Pulmonary artery endothelial cell (primary cell): ENCODE measurements at regions not wholly inside any gene's neighbourhood (a gene's known extent, or its start where the extent isn't known, plus 50 kb on each side); places are given as distances from the start of the nearest gene placed in this dataset.

Source experiments
- DNase-seq: peaks from one replicate; pipeline ENCODE4 v3.0.0-alpha.2; 2011; ENCODE audit warnings: low read depth, low spot score

DNA sequence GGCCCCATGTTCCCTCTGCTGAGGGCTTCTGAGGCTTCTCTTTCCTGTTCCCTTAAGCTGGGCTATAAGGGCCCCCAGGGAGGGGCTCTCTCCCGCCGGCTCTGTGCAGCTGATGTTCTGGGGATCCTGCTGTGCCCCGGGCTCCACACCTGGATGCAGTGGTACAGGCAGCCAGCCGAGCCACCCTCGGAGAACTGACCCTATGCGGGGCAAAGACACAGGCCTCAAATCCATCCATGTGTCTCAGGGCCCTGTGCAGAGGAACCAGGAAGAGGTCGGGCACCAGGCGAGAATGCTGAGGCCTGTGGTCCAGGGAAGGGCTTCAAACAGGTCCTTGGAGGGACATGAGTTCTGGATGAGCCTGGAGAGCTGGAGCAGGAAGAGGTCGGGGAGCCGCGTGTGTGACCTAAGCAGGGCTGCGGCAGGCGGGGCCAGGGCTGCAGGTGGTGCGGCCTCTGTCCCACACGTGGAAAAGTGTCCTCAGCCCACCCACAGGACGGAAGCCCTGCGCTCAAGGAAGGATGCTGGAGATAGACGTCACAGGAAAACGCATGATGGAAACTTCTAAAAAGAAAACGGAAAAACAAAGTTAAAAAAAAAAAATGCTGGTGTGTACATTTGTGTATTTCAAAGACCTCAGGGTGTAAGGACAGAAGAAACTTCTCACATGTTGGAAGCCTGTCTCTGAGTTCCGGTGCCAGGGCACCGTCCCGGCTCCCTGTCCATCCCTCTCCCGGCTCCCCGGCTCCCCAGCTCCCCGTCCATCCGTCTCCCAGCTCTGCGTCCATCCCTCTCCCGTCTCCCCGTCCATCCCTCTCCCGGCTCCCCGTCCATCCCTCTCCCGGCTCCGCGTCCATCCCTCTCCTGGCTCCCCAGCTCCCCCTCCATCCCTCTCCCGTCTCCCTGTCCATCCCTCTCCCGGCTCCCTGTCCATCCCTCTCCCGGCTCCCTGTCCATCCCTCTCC is 1149.2 kb downstream of the BRD1 start:
- no peak for DNase-seq

DNA sequence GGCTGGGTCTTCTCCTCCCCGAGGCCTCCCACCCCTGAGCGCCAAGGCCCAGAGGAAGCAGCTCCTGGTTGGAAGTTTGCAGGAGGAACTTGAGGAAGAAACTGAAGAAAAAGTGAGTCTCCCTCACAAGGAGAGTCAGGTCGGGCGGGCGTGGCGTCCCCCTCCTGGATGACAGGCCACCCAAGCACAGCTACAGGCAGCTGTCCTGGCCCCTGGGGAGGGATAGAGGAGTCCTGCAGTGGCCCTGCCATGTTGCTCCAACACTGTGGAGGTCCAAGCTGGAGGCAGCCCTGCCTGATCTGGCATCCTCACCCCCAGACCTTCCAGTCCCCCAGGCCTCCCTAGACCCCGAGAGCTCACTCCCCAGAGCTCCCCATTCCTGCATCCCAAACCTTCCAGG is 1150.1 kb downstream of the BRD1 start:
- DNase-seq = no peak

DNA sequence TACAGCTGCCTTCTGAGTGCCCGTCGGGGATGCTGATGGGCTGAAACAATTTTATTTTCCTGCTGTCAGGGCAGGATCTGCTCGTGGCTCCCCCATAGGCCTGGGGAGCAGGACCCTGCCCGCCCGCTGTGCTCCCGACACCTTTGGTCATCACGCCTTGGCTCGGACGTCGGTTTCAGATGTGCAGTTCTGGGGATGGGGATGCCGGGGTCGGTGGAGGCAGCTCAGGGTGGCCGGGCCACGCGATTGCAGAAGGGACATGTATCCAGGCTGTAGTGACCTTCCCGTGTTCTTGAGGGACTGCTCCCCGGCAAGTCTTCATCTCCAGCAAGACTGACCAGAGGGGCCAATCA is 1150.5 kb downstream of the BRD1 start:
- no peak for DNase-seq

DNA sequence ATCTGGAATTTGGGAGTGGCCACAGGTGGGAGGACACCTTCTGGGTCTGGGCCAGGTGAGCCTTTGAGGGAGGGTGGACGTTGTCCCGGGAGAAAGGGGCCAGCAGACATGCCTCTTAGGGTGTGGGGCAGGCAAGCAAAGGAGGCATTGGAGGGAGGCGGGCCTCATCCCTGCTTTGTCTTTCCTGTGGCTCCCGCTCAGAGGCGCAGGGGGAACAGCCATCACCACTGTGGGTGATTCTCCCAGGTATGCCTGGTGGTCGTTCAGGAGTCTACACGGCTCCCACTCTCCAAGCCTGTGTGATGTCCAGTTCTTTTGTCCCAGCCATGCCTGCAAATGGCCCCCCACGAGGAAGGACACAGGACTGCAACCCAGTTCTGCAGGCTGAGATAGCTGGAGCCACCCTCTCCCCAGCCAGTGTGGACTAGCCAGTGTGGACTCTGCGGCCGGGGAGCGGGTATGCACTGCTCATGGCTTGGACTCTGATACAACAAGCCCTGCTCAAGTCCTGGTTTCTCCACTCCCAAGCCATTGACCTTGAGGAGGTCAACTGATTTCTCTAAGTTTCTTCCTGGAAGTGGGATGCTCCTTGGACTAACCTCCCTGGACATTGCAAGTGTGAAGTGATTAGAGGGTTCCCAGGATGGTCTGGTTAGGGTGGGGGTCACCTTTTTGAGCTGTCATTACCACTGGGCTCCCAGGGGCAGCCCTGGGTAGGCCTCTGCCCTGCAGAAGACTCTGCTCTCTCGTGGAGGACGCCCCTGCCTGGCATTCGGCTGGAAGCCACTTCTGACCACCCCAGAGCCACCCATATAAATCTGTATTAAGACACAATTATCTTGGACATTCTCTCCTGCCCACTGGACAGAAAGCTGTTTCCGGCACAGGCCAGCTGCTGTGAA is 1151.2 kb downstream of the BRD1 start:
- DNase-seq = no peak

DNA sequence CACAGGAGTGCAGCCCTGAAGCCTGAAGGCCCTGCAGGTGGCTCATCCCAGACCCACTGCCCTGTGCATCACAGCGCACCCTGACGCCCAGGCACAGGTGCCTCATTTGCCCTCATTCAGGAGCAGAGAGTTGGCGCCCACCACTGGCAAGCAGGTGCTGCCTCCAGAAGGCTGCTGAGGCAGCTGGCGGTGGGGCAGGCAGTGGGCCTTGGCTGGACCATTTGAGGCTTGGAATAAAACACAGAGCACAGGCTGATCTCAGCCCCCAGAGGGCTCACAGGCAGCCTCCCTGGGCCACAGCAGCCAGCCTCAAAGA is 1151.9 kb downstream of the BRD1 start:
- DNase-seq = no peak

DNA sequence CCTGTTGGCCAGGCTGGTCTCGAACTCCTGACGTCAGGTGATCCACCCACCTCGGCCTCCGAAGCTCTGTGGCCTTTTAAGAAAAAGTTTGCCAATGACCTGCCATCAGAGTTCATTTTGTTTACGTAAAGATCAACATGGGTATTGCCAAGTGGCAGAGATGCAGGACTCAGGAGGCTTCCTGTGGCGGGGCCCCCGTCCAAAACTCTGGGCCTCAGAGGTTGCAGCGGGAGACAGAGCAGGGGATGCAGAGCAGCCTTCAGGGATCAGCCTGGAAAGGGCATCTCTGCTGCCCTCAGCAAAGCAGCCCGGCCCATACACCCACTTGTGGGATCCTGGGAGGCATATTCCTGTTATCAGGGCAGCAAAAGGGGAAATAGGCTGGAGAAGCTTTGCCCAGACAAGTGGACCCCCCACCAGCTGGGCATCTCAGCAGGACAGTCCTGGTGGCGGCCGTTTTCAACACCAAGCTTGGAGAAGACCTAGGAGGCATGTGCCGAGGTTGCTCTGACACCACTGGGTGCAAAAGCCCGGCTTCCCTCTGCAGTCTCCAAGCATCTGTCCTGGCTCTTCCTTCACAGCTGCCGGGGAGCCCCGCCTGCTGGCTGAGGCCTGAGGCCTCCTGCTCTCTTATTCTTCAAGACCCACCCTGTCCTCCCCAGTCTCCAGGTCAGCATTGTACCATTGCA is 1152.4 kb downstream of the BRD1 start:
- DNase-seq = no peak

DNA sequence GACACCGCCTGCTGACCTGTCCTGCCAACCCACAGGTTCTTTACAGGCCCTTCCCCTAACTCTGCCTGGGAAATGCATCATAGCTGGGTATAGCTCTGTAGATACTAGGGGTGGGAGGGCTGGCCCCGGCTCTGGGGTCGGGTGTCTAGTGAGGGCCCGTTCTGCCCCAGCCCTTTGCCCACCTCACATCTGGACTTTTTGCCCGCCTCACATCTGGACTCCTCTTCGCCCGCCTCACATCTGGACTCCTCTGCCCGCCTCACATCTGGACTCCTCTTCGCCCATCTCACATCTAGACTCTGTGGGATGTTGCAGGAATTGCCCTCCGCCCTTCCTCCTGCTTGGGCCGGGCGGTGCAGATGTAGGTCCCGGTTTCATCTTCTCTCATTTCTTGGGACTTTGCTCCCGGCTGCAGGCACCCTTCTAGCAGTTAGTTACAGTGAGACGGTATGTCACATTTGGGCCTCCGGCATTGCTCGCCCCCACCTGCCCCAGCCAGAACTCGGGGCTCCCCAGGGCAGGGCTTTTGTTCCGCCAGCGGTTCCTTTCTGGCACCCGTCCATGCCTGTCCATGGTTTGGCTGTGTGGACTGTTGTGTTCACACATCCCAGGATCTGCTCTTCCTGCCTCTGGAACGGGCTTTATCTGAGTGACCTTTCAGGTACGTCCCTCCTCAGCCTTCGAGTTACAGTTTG is 1153.7 kb downstream of the BRD1 start:
- DNase-seq = no peak

DNA sequence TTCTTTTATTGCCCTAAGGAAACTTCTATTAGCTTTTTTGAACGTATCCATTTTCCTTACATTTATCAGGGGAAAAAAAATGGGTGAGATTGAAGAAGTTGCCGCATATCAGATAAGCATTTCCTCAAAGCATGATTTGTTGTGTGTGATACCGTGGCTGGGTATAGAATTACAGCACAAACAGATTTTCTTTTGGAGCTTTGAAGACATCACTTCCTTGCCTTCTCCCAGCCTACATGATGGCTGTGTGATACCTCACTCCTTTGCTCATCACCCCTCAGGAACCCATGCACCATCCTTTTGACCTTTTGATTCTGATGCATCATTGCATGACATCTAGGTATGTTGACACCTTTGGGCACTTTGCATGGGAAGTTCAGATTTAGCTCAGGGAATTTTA is 1155.3 kb downstream of the BRD1 start:
- no peak for DNase-seq

DNA sequence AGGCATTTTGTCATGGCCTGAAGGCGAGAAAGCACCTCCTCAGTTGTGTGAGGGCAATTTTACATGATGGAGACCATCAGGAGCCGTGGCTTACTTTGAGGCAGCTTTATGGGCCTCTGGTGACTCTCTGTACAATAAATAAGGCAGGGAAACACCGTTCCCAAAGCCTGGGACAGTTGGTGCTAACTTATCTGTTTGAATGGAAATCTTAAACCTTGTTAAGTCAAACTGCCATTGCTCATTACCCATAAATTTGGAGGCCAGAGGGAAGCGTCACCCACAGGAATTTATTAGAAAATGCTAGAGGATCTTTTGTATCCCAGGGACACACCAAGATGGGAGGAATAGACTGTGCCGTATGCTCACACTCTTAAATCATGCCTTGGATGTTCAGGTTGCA is 1156.9 kb downstream of the BRD1 start:
- DNase-seq = no peak

DNA sequence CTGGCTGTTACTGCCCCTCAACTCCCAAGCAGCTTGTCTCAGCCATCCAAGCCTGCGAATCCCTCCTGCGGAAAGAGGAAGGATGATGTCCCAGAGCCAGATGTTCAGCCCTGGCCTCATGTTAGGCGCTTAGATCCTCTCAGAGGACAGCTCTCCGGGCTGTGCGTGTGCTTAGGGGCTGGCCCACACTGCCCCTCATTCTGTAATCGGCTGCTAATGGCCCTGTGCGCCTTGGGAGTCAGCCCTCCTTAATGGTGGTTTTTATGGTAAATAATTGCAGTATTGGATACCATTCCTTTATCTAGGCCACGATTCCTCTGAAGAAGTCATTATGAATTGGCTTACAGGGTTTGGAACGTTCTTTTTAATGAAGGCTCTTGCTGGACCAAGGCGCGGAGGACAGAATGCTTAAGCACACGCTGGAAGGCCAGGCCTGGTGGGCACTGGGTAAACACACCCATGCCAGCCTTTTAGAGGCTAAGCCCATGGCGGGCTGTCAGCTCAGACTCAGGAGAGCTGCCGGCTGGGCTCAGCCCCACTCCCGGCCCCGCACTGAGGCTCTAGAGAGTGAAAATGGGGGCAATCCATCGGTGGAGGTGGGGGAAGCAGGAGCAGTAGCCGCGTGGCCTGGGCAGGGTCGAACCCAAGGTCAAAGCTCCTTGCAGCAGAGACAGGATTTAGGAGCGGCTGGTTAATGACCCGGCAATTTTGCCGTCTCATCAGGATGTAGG is 1157.5 kb downstream of the BRD1 start:
- DNase-seq = no peak

DNA sequence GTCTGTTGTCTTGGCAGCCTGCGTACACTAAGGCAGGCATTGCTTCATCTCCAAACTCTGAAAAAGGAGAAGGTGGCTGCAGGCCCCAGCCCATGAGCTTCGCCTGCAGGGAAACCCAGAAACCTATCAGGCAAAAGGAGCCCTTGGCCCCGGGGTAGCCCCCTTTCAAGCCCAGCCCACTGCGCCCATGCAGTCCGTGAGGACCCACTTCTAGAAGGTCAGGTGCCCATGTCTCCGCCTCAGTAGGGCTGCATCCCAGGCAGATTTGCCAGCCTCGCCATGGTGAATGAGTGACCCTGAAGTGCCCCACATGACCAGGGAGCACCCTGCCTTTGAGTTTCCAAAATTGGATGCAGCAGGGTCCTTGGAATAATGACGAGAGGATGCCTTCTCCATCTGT is 1158.4 kb downstream of the BRD1 start:
- no peak for DNase-seq

DNA sequence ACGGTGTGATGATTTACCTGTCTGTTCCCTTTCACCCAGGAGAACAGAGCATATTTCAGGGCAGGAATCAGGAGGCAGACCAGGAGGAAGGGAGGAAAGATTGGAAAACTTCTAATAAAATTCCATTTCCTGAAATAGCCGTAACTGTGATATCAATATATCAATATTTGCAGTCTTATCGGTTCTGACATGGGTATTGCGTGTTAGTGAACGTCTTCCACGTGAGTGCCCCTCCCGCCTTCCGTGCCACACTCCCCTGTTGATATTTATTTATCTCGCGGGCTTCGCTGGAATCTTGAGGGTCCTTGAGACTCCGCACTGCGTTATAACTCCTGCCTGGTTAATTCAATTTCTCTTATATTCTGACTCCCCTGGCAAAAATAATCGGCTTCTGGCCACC is 1160.4 kb downstream of the BRD1 start:
- no peak for DNase-seq

DNA sequence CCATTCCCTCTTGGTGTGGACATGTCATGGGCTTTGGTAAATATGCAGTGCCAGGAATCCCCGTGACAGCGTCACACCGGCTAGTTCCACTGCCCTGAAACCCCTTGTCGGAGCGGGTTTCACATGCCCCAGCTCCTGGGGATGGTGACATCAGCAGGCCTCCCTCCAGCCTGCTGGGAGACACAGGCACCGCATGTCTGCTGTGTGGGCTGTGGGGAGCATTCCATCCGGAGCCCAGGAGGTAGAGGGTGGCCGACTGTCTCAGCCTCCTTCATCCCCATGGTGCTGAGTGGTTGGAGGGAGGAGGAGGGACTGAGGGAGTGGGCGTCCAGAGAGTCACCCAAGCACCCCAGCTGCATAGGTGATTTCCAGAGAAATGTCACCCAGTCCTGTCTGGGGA is 1161.1 kb downstream of the BRD1 start:
- no peak for DNase-seq

DNA sequence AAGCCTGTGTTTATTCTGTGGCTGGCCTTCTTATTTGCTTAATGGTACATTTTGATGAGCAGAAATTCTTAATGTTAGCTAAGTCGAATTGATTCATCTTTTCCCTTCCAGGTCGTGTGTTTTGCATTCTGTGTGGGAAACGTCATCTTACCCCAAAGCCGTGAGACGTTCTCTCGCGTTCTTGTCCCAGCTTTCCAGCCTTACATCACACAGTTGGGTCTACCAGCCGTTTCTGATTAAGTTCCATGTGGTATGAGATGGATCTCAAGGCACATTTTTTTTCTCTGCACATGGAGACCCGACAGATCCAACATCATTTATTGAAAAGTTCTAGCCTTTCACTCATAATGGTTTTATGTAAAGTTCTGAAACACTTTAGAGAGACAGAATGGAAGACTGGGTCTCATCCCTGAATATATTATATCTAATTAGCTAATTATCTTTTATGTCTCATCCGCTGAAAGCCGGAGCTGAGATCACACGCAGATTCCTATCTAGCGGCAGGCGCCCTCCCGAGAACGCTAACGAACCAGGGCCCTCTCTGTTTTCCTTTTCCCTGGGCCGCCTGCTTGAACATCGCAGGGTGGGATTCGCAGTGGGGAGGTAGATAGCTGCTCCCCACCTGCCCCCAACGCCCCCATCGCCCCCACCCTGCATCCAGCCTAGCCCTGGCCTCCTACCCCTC is 1162.2 kb downstream of the BRD1 start:
- no peak for DNase-seq

DNA sequence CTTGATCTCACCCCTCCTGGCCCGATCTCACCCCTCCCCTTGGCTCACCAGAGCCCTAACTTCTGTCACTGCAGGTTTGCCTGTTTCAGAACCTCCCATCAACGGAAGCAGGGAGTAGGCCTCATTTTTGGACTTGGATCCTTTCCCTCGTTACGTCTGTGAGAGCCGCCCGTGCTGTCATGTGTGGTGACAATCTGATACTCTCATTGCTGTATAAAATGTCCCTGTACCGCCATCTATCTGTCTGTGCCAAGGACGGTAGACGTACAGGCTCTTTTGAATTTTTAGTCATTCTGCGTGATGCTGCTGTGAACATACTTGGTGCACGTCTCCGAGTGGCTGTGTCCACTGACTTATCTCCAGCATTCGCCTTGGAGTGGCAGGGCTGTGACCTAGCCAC is 1163.1 kb downstream of the BRD1 start:
- no peak for DNase-seq

DNA sequence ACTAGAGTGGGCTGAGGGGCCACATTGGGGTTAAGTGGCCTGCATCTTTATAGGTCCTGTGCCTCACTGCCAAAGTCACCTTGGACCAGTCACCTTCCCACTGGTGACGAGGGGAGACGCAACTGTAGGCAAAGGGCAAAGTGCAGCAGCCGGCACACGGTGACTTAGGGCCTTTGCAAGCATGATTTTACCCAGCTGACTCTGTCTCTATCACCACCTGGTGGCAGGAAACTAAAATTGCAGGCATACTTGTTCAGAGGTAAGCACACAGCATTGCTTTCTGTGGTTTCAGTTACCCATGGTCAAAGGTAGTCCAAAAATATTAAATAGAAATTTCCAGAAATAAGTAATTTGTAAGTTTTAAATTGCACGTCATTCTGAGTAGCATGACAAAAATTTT is 1164.4 kb downstream of the BRD1 start:
- DNase-seq = no peak

DNA sequence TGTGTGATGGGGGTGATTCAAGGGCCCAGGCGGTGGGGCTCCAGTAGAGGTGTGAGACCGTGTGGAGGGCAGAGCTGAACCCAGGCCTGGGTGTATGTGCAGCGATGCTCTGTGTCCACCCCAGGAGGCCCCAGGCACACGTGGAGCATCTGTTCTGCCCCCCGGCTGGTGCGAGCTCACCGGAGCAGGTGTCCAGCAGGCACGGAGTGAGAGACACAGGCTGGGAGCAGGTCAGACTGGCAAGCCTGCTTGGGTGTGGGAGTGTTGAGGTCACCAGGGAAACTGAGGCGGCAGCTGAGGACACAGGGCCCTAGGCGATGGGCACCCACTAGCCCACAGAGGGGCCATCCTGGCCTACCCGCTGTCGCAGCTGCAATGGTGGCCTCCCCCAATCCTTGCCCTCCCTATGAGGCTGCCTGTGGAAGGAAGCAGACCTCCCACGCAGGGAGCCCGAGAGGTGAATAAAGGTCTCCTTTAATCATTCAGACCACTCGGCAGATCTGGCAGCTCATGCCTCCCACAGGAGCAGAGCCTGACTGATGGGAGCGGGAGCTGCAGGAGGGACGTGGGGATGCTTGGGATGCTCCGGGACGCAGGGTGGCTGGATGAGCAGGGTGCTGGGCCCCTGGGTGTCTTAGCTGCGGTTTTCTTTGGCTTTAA is 1165.1 kb downstream of the BRD1 start:
- no peak for DNase-seq

DNA sequence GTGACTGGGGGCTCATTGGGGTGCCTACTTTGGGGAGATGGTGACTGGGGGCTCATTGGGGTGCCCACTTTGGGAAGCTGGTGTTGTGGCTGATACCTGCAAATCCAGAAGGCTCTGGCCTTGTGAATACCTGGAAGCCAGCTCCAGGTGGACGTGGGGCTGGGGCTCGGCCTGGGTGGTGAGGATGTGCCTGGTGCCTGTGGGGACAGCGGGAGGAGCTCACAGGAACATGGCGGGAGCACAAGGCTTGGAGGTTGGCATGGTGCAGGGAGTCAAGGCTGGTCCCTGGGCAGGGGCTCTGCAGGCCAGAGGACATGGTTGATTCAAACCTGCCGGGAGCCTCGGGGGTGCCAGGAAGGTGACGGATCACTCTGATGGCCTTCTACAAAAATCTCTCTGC is 1165.7 kb downstream of the BRD1 start:
- DNase-seq = no peak
